ENCODE measurements at regions not wholly inside any gene's neighbourhood (a gene's known extent, or its start where the extent isn't known, plus 50 kb on each side); places are given as distances from the start of the nearest gene placed in this dataset.

DNA sequence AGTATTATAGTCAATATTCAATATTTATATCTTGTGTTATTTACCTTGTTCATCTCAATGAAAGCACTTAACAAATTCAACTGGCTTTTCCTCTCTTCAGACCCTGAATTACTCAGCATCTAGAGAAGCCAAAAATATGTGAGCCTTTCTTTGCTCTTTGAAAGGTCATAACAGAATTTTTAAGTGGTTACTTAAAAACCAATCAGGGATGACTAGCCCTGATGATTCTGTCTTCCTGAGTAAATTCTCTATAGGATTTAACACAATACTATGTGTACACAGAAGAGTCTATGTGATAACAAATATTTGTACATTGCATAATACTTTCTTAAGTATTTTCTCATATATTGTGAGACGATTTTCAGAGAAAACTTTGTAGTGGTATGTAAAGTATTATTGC, 546.3 kb downstream of the MAT2B start:
- H3K27ac ChIP-seq (ENCODE audit: low read length, poor library complexity, severe bottlenecking) = no peak overlapping the region
- no peak overlapping the region for H3K23ac ChIP-seq (ENCODE audit: low read length in 2 of 2)
- H3K79me1 ChIP-seq (replicated peaks; ENCODE audit: low read length, poor library complexity, severe bottlenecking) = no peaks in the 10 kb centered on the region
- H2BK5ac ChIP-seq (ENCODE audit: low read depth, low read length, poor library complexity, severe bottlenecking) = no peak overlapping the region
- no peak overlapping the region for H2BK120ac ChIP-seq (ENCODE audit: low read depth, low read length)
- no peak overlapping the region for H3K18ac ChIP-seq (ENCODE audit: low read depth in 1 of 2, low read length in 2 of 2)
- no peaks in the 10 kb centered on the region for H3K9me3 ChIP-seq (ENCODE audit: control insufficient read depth, low read length)
- H3K4ac ChIP-seq (ENCODE audit: low read depth in 1 of 2, low read length in 2 of 2) = no peak overlapping the region
- H3K4me1 ChIP-seq (ENCODE audit: control insufficient read depth, insufficient read depth, low read depth, low read length) = no peaks in the 10 kb centered on the region
- WGBS = no CpG with 5 or more reads among the region's 1 CpG
- H3K4me3 ChIP-seq (ENCODE audit: insufficient read depth in 1 of 2, low read depth in 1 of 2, low read length in 2 of 2) = no peak overlapping the region
- H4K8ac ChIP-seq (ENCODE audit: low read length) = no peak overlapping the region
- H3K4me2 ChIP-seq (ENCODE audit: low read length, poor library complexity, severe bottlenecking) = no peak overlapping the region
- peak overlapping the region; percentile 70 for H3K9ac ChIP-seq (ENCODE audit: low read length)
- DNase-seq = peak; percentile 3
- no peaks in the 10 kb centered on the region for H3K27me3 ChIP-seq (ENCODE audit: control insufficient read depth in 1 of 2, insufficient read depth in 1 of 2, low read length in 2 of 2)
- H3K36me3 ChIP-seq (ENCODE audit: control insufficient read depth in 1 of 2, insufficient read depth in 2 of 2, low read depth in 1 of 2, low read length in 2 of 2) = no peaks in the 10 kb centered on the region
- no peak overlapping the region for H2AK5ac ChIP-seq (ENCODE audit: low read length, severe bottlenecking)
- H2BK12ac ChIP-seq (ENCODE audit: low read length in 2 of 2) = no peak overlapping the region
- H4K91ac ChIP-seq (ENCODE audit: low read length) = no peak overlapping the region
- H2BK15ac ChIP-seq (ENCODE audit: low read depth, poor library complexity, severe bottlenecking) = no peak overlapping the region
- no peak overlapping the region for H3K14ac ChIP-seq (ENCODE audit: low read length in 2 of 2)
- no peak overlapping the region for H2AFZ ChIP-seq (ENCODE audit: low read depth, low read length)

DNA sequence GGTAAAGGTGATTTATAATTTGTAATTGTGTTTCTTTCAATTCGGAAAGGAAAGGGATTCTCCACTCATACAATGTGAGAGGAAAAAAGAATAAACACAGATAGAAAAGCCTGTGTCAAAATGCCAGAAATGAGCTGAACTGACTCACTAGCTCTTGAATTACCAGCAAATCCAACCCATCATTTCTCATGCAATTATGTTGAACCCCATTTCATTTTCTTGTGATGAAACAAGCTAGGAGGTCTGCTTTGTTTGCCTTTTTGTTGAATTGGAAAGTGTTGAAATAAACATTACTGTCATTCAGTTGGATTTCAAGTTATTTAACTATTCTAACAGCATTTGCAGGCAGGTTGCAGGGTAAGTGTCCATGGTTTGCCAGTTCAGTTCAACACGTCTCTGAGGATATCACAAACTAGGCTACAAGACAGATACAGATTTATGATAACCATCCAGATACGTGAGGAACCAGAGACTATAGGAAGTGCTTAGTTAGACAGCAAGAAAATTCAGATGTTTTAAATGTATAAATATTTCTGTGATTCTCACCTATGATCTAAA, 547.2 kb downstream of the MAT2B start:
- no peak overlapping the region for H2AK5ac ChIP-seq (ENCODE audit: low read length, severe bottlenecking)
- no peak overlapping the region for H2AFZ ChIP-seq (ENCODE audit: low read depth, low read length)
- H3K79me1 ChIP-seq (replicated peaks; ENCODE audit: low read length, poor library complexity, severe bottlenecking) = no peaks in the 10 kb centered on the region
- H3K4ac ChIP-seq (ENCODE audit: low read depth in 1 of 2, low read length in 2 of 2) = no peak overlapping the region
- H3K4me3 ChIP-seq (ENCODE audit: insufficient read depth in 1 of 2, low read depth in 1 of 2, low read length in 2 of 2) = no peak overlapping the region
- H3K18ac ChIP-seq (ENCODE audit: low read depth in 1 of 2, low read length in 2 of 2) = no peak overlapping the region
- no peak overlapping the region for H2BK12ac ChIP-seq (ENCODE audit: low read length in 2 of 2)
- no peak overlapping the region for H3K27ac ChIP-seq (ENCODE audit: low read length, poor library complexity, severe bottlenecking)
- no peaks in the 10 kb centered on the region for H3K9me3 ChIP-seq (ENCODE audit: control insufficient read depth, low read length)
- no peaks in the 10 kb centered on the region for H3K4me1 ChIP-seq (ENCODE audit: control insufficient read depth, insufficient read depth, low read depth, low read length)
- no peak overlapping the region for H4K8ac ChIP-seq (ENCODE audit: low read length)
- H3K27me3 ChIP-seq (ENCODE audit: control insufficient read depth in 1 of 2, insufficient read depth in 1 of 2, low read length in 2 of 2) = no peaks in the 10 kb centered on the region
- H3K14ac ChIP-seq (ENCODE audit: low read length in 2 of 2) = no peak overlapping the region
- peak; percentile 49 for DNase-seq
- H2BK120ac ChIP-seq (ENCODE audit: low read depth, low read length) = no peak overlapping the region
- H4K91ac ChIP-seq (ENCODE audit: low read length) = no peak overlapping the region
- H3K23ac ChIP-seq (ENCODE audit: low read length in 2 of 2) = no peak overlapping the region
- H2BK5ac ChIP-seq (ENCODE audit: low read depth, low read length, poor library complexity, severe bottlenecking) = no peak overlapping the region
- H3K36me3 ChIP-seq (ENCODE audit: control insufficient read depth in 1 of 2, insufficient read depth in 2 of 2, low read depth in 1 of 2, low read length in 2 of 2) = no peaks in the 10 kb centered on the region
- 58% methylated on average over 2 of the region's 3 CpGs for WGBS
- H3K4me2 ChIP-seq (ENCODE audit: low read length, poor library complexity, severe bottlenecking) = no peak overlapping the region
- H3K9ac ChIP-seq (ENCODE audit: low read length) = peak overlapping the region; percentile 70
- no peak overlapping the region for H2BK15ac ChIP-seq (ENCODE audit: low read depth, poor library complexity, severe bottlenecking)

- H2AK5ac ChIP-seq (ENCODE audit: low read length, severe bottlenecking) = no peak overlapping the region
- no peaks in the 10 kb centered on the region for H3K79me1 ChIP-seq (replicated peaks; ENCODE audit: low read length, poor library complexity, severe bottlenecking)
- H4K8ac ChIP-seq (ENCODE audit: low read length) = no peak overlapping the region
- WGBS = no CpG with 5 or more reads among the region's 1 CpG
- no peak overlapping the region for H3K4ac ChIP-seq (ENCODE audit: low read depth in 1 of 2, low read length in 2 of 2)
- H3K36me3 ChIP-seq (ENCODE audit: control insufficient read depth in 1 of 2, insufficient read depth in 2 of 2, low read depth in 1 of 2, low read length in 2 of 2) = no peaks in the 10 kb centered on the region
- H4K91ac ChIP-seq (ENCODE audit: low read length) = no peak overlapping the region
- H3K27ac ChIP-seq (ENCODE audit: low read length, poor library complexity, severe bottlenecking) = no peak overlapping the region
- peak; percentile 9 for DNase-seq
- no peak overlapping the region for H3K9ac ChIP-seq (ENCODE audit: low read length)
- H3K18ac ChIP-seq (ENCODE audit: low read depth in 1 of 2, low read length in 2 of 2) = no peak overlapping the region
- no peak overlapping the region for H2BK12ac ChIP-seq (ENCODE audit: low read length in 2 of 2)
- H2BK120ac ChIP-seq (ENCODE audit: low read depth, low read length) = no peak overlapping the region
- H3K27me3 ChIP-seq (ENCODE audit: control insufficient read depth in 1 of 2, insufficient read depth in 1 of 2, low read length in 2 of 2) = no peaks in the 10 kb centered on the region
- H3K9me3 ChIP-seq (ENCODE audit: control insufficient read depth, low read length) = no peaks in the 10 kb centered on the region
- H3K23ac ChIP-seq (ENCODE audit: low read length in 2 of 2) = no peak overlapping the region
- H3K4me2 ChIP-seq (ENCODE audit: low read length, poor library complexity, severe bottlenecking) = no peak overlapping the region
- no peak overlapping the region for H2BK5ac ChIP-seq (ENCODE audit: low read depth, low read length, poor library complexity, severe bottlenecking)
- H2BK15ac ChIP-seq (ENCODE audit: low read depth, poor library complexity, severe bottlenecking) = no peak overlapping the region
- no peak overlapping the region for H3K4me3 ChIP-seq (ENCODE audit: insufficient read depth in 1 of 2, low read depth in 1 of 2, low read length in 2 of 2)
- H3K14ac ChIP-seq (ENCODE audit: low read length in 2 of 2) = no peak overlapping the region
- no peak overlapping the region for H2AFZ ChIP-seq (ENCODE audit: low read depth, low read length)
- no peaks in the 10 kb centered on the region for H3K4me1 ChIP-seq (ENCODE audit: control insufficient read depth, insufficient read depth, low read depth, low read length)
These were observed 547.7 kb downstream of the MAT2B start for GRCh38 chr5:164053123-164053522.

DNA sequence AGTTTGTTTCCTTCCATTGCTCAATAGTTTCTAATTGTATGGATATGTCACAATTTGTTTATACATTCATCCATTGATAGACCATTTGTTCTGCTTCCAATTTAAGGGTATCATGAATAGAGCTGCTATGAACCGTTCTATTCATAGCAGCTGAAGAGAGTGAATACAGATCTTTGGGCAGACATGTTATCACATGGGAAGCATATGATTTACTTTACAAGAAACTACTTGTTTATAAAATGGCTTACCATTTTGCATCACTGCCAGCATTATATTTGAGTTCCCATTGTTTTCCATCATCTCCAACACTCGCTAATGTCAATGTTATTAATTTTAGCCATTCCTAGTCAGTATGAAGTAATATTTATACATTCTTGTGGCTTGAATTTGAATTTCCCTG, 549.0 kb downstream of the MAT2B start:
- Histone ChIP-seq H2BK12ac (ENCODE audit: low read length in 2 of 2) (no peak overlapping the region), H3K27ac (ENCODE audit: low read length, poor library complexity, severe bottlenecking) (no peak overlapping the region), H4K8ac (ENCODE audit: low read length) (no peak overlapping the region), H2BK120ac (ENCODE audit: low read depth, low read length) (no peak overlapping the region), H3K14ac (ENCODE audit: low read length in 2 of 2) (no peak overlapping the region), H3K23ac (ENCODE audit: low read length in 2 of 2) (no peak overlapping the region), H3K9me3 (ENCODE audit: control insufficient read depth, low read length) (no peaks in the 10 kb centered on the region), H3K36me3 (ENCODE audit: control insufficient read depth in 1 of 2, insufficient read depth in 2 of 2, low read depth in 1 of 2, low read length in 2 of 2) (no peaks in the 10 kb centered on the region), H3K18ac (ENCODE audit: low read depth in 1 of 2, low read length in 2 of 2) (no peak overlapping the region), H3K79me1 (replicated peaks; ENCODE audit: low read length, poor library complexity, severe bottlenecking) (no peaks in the 10 kb centered on the region), H3K4me1 (ENCODE audit: control insufficient read depth, insufficient read depth, low read depth, low read length) (no peaks in the 10 kb centered on the region), H3K27me3 (ENCODE audit: control insufficient read depth in 1 of 2, insufficient read depth in 1 of 2, low read length in 2 of 2) (no peaks in the 10 kb centered on the region), H3K4me3 (ENCODE audit: insufficient read depth in 1 of 2, low read depth in 1 of 2, low read length in 2 of 2) (no peak overlapping the region), H2BK15ac (ENCODE audit: low read depth, poor library complexity, severe bottlenecking) (no peak overlapping the region), H3K4ac (ENCODE audit: low read depth in 1 of 2, low read length in 2 of 2) (no peak overlapping the region), H2BK5ac (ENCODE audit: low read depth, low read length, poor library complexity, severe bottlenecking) (no peak overlapping the region), H3K9ac (ENCODE audit: low read length) (no peak overlapping the region), H2AFZ (ENCODE audit: low read depth, low read length) (no peak overlapping the region), H4K91ac (ENCODE audit: low read length) (no peak overlapping the region), H3K4me2 (ENCODE audit: low read length, poor library complexity, severe bottlenecking) (no peak overlapping the region), H2AK5ac (ENCODE audit: low read length, severe bottlenecking) (no peak overlapping the region)
- DNase-seq = no peak
- 100% methylated on average over 1 of the region's 2 CpGs for WGBS
